ENCODE measurements at regions not wholly inside any gene's neighbourhood (a gene's known extent, or its start where the extent isn't known, plus 50 kb on each side); places are given as distances from the start of the nearest gene placed in this dataset.

DNA sequence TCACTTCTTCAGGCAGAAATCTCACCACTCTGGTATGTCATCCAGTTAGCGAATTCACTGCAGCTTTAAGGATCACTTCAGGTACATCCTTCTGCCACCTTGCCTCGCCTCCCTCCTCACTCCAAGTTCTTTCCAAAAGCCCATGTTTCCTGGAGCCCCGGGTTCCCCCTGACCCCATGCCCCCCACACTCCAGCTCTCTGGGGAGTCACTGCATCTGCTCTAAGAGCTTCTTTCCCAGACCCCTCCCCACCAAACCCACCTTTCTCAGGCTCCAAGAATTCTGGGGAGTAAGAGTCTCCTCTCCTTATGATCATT, 969.5 kb upstream of the ZNF722 start:
- TF ChIP-seq, protein P1, sequence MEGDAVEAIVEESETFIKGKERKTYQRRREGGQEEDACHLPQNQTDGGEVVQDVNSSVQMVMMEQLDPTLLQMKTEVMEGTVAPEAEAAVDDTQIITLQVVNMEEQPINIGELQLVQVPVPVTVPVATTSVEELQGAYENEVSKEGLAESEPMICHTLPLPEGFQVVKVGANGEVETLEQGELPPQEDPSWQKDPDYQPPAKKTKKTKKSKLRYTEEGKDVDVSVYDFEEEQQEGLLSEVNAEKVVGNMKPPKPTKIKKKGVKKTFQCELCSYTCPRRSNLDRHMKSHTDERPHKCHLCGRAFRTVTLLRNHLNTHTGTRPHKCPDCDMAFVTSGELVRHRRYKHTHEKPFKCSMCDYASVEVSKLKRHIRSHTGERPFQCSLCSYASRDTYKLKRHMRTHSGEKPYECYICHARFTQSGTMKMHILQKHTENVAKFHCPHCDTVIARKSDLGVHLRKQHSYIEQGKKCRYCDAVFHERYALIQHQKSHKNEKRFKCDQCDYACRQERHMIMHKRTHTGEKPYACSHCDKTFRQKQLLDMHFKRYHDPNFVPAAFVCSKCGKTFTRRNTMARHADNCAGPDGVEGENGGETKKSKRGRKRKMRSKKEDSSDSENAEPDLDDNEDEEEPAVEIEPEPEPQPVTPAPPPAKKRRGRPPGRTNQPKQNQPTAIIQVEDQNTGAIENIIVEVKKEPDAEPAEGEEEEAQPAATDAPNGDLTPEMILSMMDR (IDR thresholded peaks at IDR 0.05) = no peak
- TF ChIP-seq SIN3A (IDR thresholded peaks at IDR 0.05; ENCODE audit: borderline replicate concordance, insufficient read depth, low read depth, low read length) = no peak
- TF ChIP-seq, protein P2, sequence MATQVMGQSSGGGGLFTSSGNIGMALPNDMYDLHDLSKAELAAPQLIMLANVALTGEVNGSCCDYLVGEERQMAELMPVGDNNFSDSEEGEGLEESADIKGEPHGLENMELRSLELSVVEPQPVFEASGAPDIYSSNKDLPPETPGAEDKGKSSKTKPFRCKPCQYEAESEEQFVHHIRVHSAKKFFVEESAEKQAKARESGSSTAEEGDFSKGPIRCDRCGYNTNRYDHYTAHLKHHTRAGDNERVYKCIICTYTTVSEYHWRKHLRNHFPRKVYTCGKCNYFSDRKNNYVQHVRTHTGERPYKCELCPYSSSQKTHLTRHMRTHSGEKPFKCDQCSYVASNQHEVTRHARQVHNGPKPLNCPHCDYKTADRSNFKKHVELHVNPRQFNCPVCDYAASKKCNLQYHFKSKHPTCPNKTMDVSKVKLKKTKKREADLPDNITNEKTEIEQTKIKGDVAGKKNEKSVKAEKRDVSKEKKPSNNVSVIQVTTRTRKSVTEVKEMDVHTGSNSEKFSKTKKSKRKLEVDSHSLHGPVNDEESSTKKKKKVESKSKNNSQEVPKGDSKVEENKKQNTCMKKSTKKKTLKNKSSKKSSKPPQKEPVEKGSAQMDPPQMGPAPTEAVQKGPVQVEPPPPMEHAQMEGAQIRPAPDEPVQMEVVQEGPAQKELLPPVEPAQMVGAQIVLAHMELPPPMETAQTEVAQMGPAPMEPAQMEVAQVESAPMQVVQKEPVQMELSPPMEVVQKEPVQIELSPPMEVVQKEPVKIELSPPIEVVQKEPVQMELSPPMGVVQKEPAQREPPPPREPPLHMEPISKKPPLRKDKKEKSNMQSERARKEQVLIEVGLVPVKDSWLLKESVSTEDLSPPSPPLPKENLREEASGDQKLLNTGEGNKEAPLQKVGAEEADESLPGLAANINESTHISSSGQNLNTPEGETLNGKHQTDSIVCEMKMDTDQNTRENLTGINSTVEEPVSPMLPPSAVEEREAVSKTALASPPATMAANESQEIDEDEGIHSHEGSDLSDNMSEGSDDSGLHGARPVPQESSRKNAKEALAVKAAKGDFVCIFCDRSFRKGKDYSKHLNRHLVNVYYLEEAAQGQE (IDR thresholded peaks at IDR 0.05; ENCODE audit: insufficient read depth in 1 of 2, low read depth in 2 of 2, low read length in 1 of 2) = no peak
